ENCODE measurements at regions not wholly inside any gene's neighbourhood (a gene's known extent, or its start where the extent isn't known, plus 50 kb on each side); places are given as distances from the start of the nearest gene placed in this dataset.

GRCh38 chr4:187017147-187017546, 293.5 kb upstream of the FAT1 start:
- no peak for TF ChIP-seq POLR2AphosphoS5 (IDR thresholded peaks at IDR 0.05)
- TF ChIP-seq, protein P1, sequence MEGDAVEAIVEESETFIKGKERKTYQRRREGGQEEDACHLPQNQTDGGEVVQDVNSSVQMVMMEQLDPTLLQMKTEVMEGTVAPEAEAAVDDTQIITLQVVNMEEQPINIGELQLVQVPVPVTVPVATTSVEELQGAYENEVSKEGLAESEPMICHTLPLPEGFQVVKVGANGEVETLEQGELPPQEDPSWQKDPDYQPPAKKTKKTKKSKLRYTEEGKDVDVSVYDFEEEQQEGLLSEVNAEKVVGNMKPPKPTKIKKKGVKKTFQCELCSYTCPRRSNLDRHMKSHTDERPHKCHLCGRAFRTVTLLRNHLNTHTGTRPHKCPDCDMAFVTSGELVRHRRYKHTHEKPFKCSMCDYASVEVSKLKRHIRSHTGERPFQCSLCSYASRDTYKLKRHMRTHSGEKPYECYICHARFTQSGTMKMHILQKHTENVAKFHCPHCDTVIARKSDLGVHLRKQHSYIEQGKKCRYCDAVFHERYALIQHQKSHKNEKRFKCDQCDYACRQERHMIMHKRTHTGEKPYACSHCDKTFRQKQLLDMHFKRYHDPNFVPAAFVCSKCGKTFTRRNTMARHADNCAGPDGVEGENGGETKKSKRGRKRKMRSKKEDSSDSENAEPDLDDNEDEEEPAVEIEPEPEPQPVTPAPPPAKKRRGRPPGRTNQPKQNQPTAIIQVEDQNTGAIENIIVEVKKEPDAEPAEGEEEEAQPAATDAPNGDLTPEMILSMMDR (IDR thresholded peaks at IDR 0.05), result no peak
